ENCODE measurements at regions not wholly inside any gene's neighbourhood (a gene's known extent, or its start where the extent isn't known, plus 50 kb on each side); places are given as distances from the start of the nearest gene placed in this dataset.

DNA sequence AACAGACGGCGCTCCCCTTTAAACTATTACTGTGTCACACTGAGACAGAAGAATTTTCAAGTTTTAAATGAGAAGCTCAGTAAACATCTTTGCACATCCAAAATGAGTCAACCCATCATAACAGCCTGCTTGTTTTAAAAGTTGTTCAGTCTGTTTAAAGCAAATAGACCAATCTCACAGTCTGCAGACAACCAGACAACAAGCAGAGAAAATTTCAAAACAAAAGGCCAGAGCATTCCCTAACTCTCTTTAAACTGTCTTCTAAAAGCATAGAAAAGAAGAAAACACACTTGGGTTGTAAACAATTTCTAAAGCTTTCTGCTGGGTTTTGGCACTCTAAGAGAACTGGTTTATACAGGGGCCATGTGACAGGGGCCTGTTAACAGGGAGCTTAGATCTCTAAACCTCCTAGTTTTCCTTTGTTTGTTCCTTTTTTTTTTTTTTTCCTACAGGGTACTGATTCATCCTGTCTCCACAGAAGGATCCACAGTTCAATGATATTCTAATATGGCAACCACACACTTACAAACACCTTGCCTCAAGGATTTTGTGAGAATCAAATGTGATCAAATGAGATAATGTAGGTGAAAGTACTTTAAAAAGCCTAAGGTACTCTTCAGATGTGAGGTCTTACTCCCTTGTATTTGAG, 100.8 kb upstream of the MAML3 start:
- WGBS (ENCODE audit: insufficient coverage): 100% methylated on average over 2 of the region's 2 CpGs
- H3K4me1 ChIP-seq (ENCODE audit: control extremely low read depth in 1 of 4, control insufficient read depth in 4 of 4, insufficient read depth in 4 of 4, low read length in 3 of 4): peaks cover 0 to 22% (median 16%) of the 10 kb centered on the region in 4 experiments

DNA sequence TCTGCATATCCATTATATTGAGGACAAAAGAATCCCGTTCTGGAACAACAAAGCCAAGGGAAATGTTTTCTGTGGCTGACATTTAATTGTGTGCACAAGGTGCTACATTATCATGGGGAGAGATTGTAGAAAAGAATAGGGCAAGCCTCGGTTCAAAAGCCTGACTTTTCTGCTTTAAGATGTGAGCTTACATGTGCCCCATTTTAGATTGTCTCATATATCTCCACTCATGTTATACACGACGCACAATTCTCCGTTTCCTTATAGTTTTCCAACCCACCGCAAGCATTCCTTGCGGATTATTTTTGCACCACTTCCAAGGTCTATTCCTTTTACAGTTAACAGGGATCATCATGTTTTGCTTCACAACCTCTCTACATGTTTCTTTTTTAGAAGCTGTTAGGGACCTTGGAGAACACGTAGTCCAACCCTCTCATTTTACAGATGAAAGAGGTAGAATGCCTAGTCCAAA, 99.6 kb upstream of the MAML3 start:
- CTCF ChIA-PET: interaction anchor here (0.6 to 6.4 kb wide), 26 partner anchors 10 to 540 kb away, joined by 3 to 65 read pairs (median 4); partner anchors contain the start of gene MAML3
- peaks cover 8 to 30% (median 21%) of the 10 kb centered on the region in 4 experiments for H3K4me1 ChIP-seq (ENCODE audit: control extremely low read depth in 1 of 4, control insufficient read depth in 4 of 4, insufficient read depth in 4 of 4, low read length in 3 of 4)
- no peaks in the 10 kb centered on the region for H3K36me3 ChIP-seq (ENCODE audit: control insufficient read depth in 4 of 4, insufficient read depth in 4 of 4, low read length in 3 of 4)
- no peaks in the 10 kb centered on the region for H3K27me3 ChIP-seq (replicated peaks in 2 of 5; ENCODE audit: control insufficient read depth in 4 of 5, insufficient read depth in 5 of 5, low read length in 4 of 5)
- no peak for DNase-seq
- POLR2A ChIA-PET: interaction anchor here (0.6 to 2.6 kb wide), 6 partner anchors 98 to 504 kb away, joined by 3 to 10 read pairs (median 4); no protein-coding TSS in a partner anchor
- H3K27ac ChIP-seq (ENCODE audit: insufficient read depth in 1 of 2, low read depth in 1 of 2, low read length in 2 of 2, poor library complexity in 1 of 2, severe bottlenecking in 2 of 2): no peak overlapping the region
- H3K9me3 ChIP-seq (ENCODE audit: control extremely low read depth in 1 of 5, control insufficient read depth in 4 of 5, insufficient read depth in 2 of 5, low read depth in 1 of 5, low read length in 4 of 5): no peaks in the 10 kb centered on the region
- WGBS (ENCODE audit: insufficient coverage): 78% methylated on average over 7 of the region's 8 CpGs
- H3K4me3 ChIP-seq (ENCODE audit: control insufficient read depth in 1 of 7, extremely low read depth in 1 of 7, insufficient read depth in 4 of 7, low read depth in 2 of 7, low read length in 6 of 7): peak overlapping the region in 2 of 7 experiments; percentile 68 to 80

More for the DNA sequence above, 100.8 kb upstream of the MAML3 start:
- H3K27ac ChIP-seq (ENCODE audit: insufficient read depth in 1 of 2, low read depth in 1 of 2, low read length in 2 of 2, poor library complexity in 1 of 2, severe bottlenecking in 2 of 2): no peak overlapping the region
- no peak for DNase-seq
- CTCF ChIA-PET: interaction anchor here (0.8 to 6.4 kb wide), 20 partner anchors 12 to 522 kb away, joined by 3 to 65 read pairs (median 4); partner anchors contain the start of gene MAML3
- H3K4me3 ChIP-seq (ENCODE audit: control insufficient read depth in 1 of 7, extremely low read depth in 1 of 7, insufficient read depth in 4 of 7, low read depth in 2 of 7, low read length in 6 of 7): no peak overlapping the region
- H3K9me3 ChIP-seq (ENCODE audit: control extremely low read depth in 1 of 5, control insufficient read depth in 4 of 5, insufficient read depth in 2 of 5, low read depth in 1 of 5, low read length in 4 of 5): no peaks in the 10 kb centered on the region
- POLR2A ChIA-PET: interaction anchor here (2.6 kb wide), 1 partner anchor 102 kb away, joined by 10 read pairs; no protein-coding TSS in a partner anchor
- no peaks in the 10 kb centered on the region for H3K36me3 ChIP-seq (ENCODE audit: control insufficient read depth in 4 of 4, insufficient read depth in 4 of 4, low read length in 3 of 4)
- no peaks in the 10 kb centered on the region for H3K27me3 ChIP-seq (replicated peaks in 2 of 5; ENCODE audit: control insufficient read depth in 4 of 5, insufficient read depth in 5 of 5, low read length in 4 of 5)

DNA sequence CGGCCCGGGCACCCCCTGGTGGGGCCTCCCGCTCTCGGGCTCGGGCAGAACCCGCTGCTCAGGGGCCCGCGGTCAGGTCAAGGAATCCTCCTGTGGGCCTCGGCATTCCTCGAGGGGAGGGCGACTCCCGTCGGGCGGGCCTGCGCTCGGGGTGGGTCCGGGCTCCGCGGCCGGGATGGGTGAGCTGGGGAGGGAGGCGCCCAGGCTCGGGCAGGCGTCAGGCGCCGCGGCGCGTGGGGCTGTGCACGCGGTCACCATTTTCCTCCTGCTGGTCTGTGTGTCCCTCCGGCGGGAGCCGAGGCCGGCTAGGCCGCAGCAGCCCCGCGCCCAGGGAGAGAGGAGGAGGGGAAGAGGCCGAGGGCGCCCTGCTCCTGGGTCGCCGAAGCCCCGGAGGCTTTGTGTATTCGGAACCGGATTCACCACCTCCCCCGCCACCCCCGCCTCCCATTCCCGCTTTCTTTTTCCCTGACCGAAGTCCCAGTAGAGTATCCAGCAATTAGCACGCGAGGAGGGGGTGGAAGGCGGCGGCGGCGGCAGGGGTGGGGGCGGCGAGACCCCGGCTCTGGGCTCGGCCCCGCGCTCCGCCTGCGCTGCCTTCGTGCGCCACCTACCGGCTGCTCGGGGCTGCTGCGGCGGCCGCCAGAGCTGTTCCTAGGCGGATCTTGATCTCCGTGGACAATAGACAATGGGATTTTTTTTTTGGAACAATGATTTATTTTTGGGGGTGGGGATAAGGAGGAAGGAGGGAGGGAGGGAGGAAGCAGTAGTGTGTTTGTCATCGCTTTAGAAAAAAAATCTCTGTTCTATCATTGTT, 99.0 kb upstream of the MAML3 start:
- Histone ChIP-seq H3K27ac (ENCODE audit: insufficient read depth in 1 of 2, low read depth in 1 of 2, low read length in 2 of 2, poor library complexity in 1 of 2, severe bottlenecking in 2 of 2) (peak overlapping the region; percentile 27 to 74), H3K27me3 (replicated peaks in 2 of 5; ENCODE audit: control insufficient read depth in 4 of 5, insufficient read depth in 5 of 5, low read length in 4 of 5) (no peaks in the 10 kb centered on the region), H3K9me3 (ENCODE audit: control extremely low read depth in 1 of 5, control insufficient read depth in 4 of 5, insufficient read depth in 2 of 5, low read depth in 1 of 5, low read length in 4 of 5) (no peaks in the 10 kb centered on the region), H3K4me1 (ENCODE audit: control extremely low read depth in 1 of 4, control insufficient read depth in 4 of 4, insufficient read depth in 4 of 4, low read length in 3 of 4) (peaks cover 8 to 35% (median 22%) of the 10 kb centered on the region in 4 experiments), H3K36me3 (ENCODE audit: control insufficient read depth in 4 of 4, insufficient read depth in 4 of 4, low read length in 3 of 4) (no peaks in the 10 kb centered on the region), H3K4me3 (ENCODE audit: control insufficient read depth in 1 of 7, extremely low read depth in 1 of 7, insufficient read depth in 4 of 7, low read depth in 2 of 7, low read length in 6 of 7) (peak overlapping the region; percentile 41 to 80 (median 68))
- ChIA-PET CTCF (interaction anchor here (0.6 to 6.4 kb wide), 37 partner anchors 10 to 540 kb away, joined by 3 to 65 read pairs (median 5); partner anchors contain the start of gene MAML3), POLR2A (interaction anchor here (0.6 to 2.6 kb wide), 11 partner anchors 8 to 504 kb away, joined by 3 to 10 read pairs (median 4); partner anchors contain the start of gene MAML3)
- 0% methylated on average over 42 of the region's 72 CpGs for WGBS (ENCODE audit: insufficient coverage)
- peak; percentile 63 to 77 (median 76) for DNase-seq

DNA sequence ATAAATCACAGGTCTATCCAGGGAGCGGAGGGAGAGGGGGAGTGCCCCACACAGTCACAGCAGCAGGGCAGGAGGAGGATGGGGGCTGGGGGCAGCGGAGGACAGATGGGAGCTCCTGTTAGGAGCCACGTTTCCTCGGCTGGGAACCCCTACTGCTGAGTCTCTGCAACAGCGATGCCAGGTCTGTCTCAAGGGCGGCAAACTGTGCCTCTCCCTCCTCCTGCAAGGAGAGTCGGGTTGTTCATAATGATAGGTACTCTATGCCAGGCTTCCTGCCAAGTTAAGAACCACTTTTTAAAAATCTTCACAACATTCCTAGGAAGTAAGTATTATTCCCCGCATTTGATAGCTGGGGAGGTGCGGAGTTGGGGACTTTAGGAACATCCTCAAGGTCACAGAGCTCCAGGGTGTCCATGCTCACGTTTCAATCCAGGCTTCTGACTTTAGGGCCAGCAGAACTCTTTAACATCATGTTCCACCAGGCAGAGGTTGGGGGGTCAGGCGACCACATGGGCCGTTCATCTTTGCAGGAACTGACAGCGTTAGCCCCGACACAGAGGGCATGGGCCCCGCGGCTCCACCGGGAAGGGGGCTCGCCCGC, 98.3 kb upstream of the MAML3 start:
- Histone ChIP-seq H3K27me3 (replicated peaks in 2 of 5; ENCODE audit: control insufficient read depth in 4 of 5, insufficient read depth in 5 of 5, low read length in 4 of 5) (no peaks in the 10 kb centered on the region), H3K4me3 (ENCODE audit: control insufficient read depth in 1 of 7, extremely low read depth in 1 of 7, insufficient read depth in 4 of 7, low read depth in 2 of 7, low read length in 6 of 7) (peak overlapping the region; percentile 41 to 80 (median 68)), H3K27ac (ENCODE audit: insufficient read depth in 1 of 2, low read depth in 1 of 2, low read length in 2 of 2, poor library complexity in 1 of 2, severe bottlenecking in 2 of 2) (peak overlapping the region; percentile 27 to 74), H3K9me3 (ENCODE audit: control extremely low read depth in 1 of 5, control insufficient read depth in 4 of 5, insufficient read depth in 2 of 5, low read depth in 1 of 5, low read length in 4 of 5) (no peaks in the 10 kb centered on the region), H3K36me3 (ENCODE audit: control insufficient read depth in 4 of 4, insufficient read depth in 4 of 4, low read length in 3 of 4) (no peaks in the 10 kb centered on the region), H3K4me1 (ENCODE audit: control extremely low read depth in 1 of 4, control insufficient read depth in 4 of 4, insufficient read depth in 4 of 4, low read length in 3 of 4) (peaks cover 8 to 42% (median 24%) of the 10 kb centered on the region in 4 experiments)
- DNase-seq: peak; percentile 61 to 70 (median 65)
- POLR2A ChIA-PET: interaction anchor here (0.6 to 2.6 kb wide), 7 partner anchors 8 to 202 kb away, joined by 3 to 10 read pairs (median 4); partner anchors contain the start of gene MAML3
- CTCF ChIA-PET: interaction anchor here (0.6 to 6.4 kb wide), 26 partner anchors 9 to 598 kb away, joined by 3 to 65 read pairs (median 5); partner anchors contain the start of gene MAML3
- 14% methylated on average over 13 of the region's 19 CpGs for WGBS (ENCODE audit: insufficient coverage)

DNA sequence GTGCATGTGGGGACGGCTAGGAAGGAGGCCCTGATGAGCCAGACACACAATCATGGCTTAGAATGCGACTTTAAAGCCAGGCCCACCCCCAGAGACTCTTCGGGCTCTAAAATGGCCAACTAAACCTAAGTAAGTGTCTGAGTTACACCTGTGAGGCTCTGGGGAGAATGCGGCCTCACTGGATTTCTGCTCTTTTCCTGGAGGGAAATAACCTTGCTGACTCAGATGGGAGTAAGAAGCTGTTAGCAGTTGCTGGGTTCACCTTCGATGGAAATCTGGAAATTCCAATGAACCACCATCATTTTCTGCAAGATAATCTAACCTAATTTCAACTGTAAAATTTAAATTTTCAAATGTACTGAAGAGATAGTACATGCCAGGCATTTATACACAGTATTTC, 97.6 kb upstream of the MAML3 start:
- Histone ChIP-seq H3K27me3 (replicated peaks in 2 of 5; ENCODE audit: control insufficient read depth in 4 of 5, insufficient read depth in 5 of 5, low read length in 4 of 5) (no peaks in the 10 kb centered on the region), H3K4me3 (ENCODE audit: control insufficient read depth in 1 of 7, extremely low read depth in 1 of 7, insufficient read depth in 4 of 7, low read depth in 2 of 7, low read length in 6 of 7) (no peak overlapping the region), H3K9me3 (ENCODE audit: control extremely low read depth in 1 of 5, control insufficient read depth in 4 of 5, insufficient read depth in 2 of 5, low read depth in 1 of 5, low read length in 4 of 5) (no peaks in the 10 kb centered on the region), H3K4me1 (ENCODE audit: control extremely low read depth in 1 of 4, control insufficient read depth in 4 of 4, insufficient read depth in 4 of 4, low read length in 3 of 4) (peaks cover 8 to 47% (median 28%) of the 10 kb centered on the region in 4 experiments), H3K27ac (ENCODE audit: insufficient read depth in 1 of 2, low read depth in 1 of 2, low read length in 2 of 2, poor library complexity in 1 of 2, severe bottlenecking in 2 of 2) (no peak overlapping the region), H3K36me3 (ENCODE audit: control insufficient read depth in 4 of 4, insufficient read depth in 4 of 4, low read length in 3 of 4) (no peaks in the 10 kb centered on the region)
- no peak for DNase-seq
- 100% methylated on average over 4 of the region's 5 CpGs for WGBS (ENCODE audit: insufficient coverage)
- ChIA-PET POLR2A (interaction anchor here (0.7 to 1.7 kb wide), 3 partner anchors 95 to 151 kb away, joined by 3 to 5 read pairs (median 4); partner anchors contain the start of gene MAML3), CTCF (interaction anchor here (0.6 to 6.4 kb wide), 21 partner anchors 9 to 597 kb away, joined by 3 to 65 read pairs (median 6); partner anchors contain the start of gene MAML3)

DNA sequence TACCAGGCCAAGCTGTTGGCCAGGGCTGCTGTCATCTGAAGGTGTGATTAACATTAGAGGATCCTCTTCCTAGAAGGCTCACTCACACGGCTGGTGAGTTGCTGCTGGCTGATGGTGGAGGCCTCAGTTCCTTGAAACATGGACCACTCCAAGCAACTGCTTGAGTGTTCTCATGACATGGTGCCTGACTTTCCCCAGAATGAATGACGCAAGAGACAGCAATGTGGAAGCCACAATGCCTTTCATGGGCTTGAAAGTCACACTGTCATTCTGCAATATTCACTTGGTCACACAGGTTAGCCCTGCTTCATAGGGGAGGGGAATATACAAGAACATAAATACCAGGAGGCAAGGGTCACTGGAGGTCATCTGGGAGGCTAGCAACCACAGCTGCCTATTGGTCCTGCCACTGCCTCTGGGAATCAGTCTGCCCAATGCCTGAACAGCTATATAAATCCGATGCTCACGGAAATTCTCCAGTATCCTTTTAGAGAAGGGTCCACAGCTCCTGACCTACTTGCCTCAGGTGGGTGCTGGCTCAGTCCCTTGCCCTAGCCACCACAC, 97.1 kb upstream of the MAML3 start:
- Histone ChIP-seq H3K27me3 (replicated peaks in 2 of 5; ENCODE audit: control insufficient read depth in 4 of 5, insufficient read depth in 5 of 5, low read length in 4 of 5) (no peaks in the 10 kb centered on the region), H3K4me1 (ENCODE audit: control extremely low read depth in 1 of 4, control insufficient read depth in 4 of 4, insufficient read depth in 4 of 4, low read length in 3 of 4) (peaks cover 8 to 47% (median 28%) of the 10 kb centered on the region in 4 experiments), H3K27ac (ENCODE audit: insufficient read depth in 1 of 2, low read depth in 1 of 2, low read length in 2 of 2, poor library complexity in 1 of 2, severe bottlenecking in 2 of 2) (no peak overlapping the region), H3K4me3 (ENCODE audit: control insufficient read depth in 1 of 7, extremely low read depth in 1 of 7, insufficient read depth in 4 of 7, low read depth in 2 of 7, low read length in 6 of 7) (no peak overlapping the region), H3K36me3 (ENCODE audit: control insufficient read depth in 4 of 4, insufficient read depth in 4 of 4, low read length in 3 of 4) (no peaks in the 10 kb centered on the region), H3K9me3 (ENCODE audit: control extremely low read depth in 1 of 5, control insufficient read depth in 4 of 5, insufficient read depth in 2 of 5, low read depth in 1 of 5, low read length in 4 of 5) (no peaks in the 10 kb centered on the region)
- 100% methylated on average over 4 of the region's 4 CpGs for WGBS (ENCODE audit: insufficient coverage)
- ChIA-PET CTCF (interaction anchor here (1.2 to 6.4 kb wide), 14 partner anchors 8 to 596 kb away, joined by 3 to 65 read pairs (median 8); partner anchors contain the start of gene MAML3), POLR2A (interaction anchor here (0.7 to 1.7 kb wide), 2 partner anchors 95 to 151 kb away, joined by 3 to 5 read pairs; no protein-coding TSS in a partner anchor)
- DNase-seq: peak in 2 of 3 donors; percentile 33

Measured in common myeloid progenitor, CD34-positive (primary cell).